ENCODE measurements at regions not wholly inside any gene's neighbourhood (a gene's known extent, or its start where the extent isn't known, plus 50 kb on each side); places are given as distances from the start of the nearest gene placed in this dataset.

DNA sequence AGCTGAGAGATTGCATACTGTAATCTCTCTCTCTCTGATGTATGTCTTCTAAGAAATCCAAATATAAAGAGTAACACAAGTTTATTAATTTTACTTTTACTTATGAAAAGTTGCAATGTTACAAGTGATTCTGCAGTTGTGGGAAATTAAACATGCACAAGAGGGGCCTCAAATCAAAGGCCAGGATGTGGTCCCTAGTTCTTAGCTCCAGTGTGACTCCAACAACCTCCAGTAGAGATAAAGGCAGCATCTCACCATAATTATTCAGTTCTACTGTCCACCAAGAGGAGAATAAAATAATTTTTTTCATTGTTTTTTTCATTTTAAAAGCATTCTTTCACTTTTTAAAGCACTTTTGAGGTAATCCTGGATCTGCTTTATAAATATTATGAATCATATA lies 223.3 kb downstream of the RAP2B start:
- no peak for TF ChIP-seq ZNF24 (tag by site-specific recombination; IDR thresholded peaks at IDR 0.05)
- TF ChIP-seq ZNF140 (tag by site-specific recombination; IDR thresholded peaks at IDR 0.05): no peak
- no peak for TF ChIP-seq ZNF776 (tag by site-specific recombination; IDR thresholded peaks at IDR 0.05; ENCODE audit: borderline replicate concordance)
- TF ChIP-seq ZNF335 (tag by site-specific recombination; conservative IDR thresholded peaks at IDR 0.05): no peak

Measured in HEK293 (cell line).